ENCODE measurements at regions not wholly inside any gene's neighbourhood (a gene's known extent, or its start where the extent isn't known, plus 50 kb on each side); places are given as distances from the start of the nearest gene placed in this dataset.

- ChIA-PET CTCF (interaction anchor here (0.6 to 0.7 kb wide), 2 partner anchors 40 to 84 kb away, joined by 3 to 4 read pairs; no protein-coding TSS in a partner anchor), POLR2A (no interaction called here)
- no peak for DNase-seq (ENCODE audit: extremely low spot score)
- no peak for TF ChIP-seq TARDBP (IDR thresholded peaks at IDR 0.05)
- no peak for TF ChIP-seq SP1 (IDR thresholded peaks at IDR 0.05)
- TF ChIP-seq FOXK2 (IDR thresholded peaks at IDR 0.05) = no peak
- TF ChIP-seq LEF1 (IDR thresholded peaks at IDR 0.05; ENCODE audit: borderline replicate concordance) = no peak
- TF ChIP-seq SUZ12 (IDR thresholded peaks at IDR 0.05) = no peak
- TF ChIP-seq NFRKB (IDR thresholded peaks at IDR 0.05) = no peak
- TF ChIP-seq CTBP1 (IDR thresholded peaks at IDR 0.05; ENCODE audit: borderline replicate concordance) = no peak
- TF ChIP-seq FOXM1 (IDR thresholded peaks at IDR 0.05; ENCODE audit: borderline replicate concordance) = no peak
- TF ChIP-seq BHLHE40 (IDR thresholded peaks at IDR 0.05; ENCODE audit: borderline replicate concordance) = no peak
- no peak for TF ChIP-seq ELF4 (IDR thresholded peaks at IDR 0.05)
- TF ChIP-seq L3MBTL2 (conservative IDR thresholded peaks at IDR 0.05) = no peak
- no peak for TF ChIP-seq ZNF384 (IDR thresholded peaks at IDR 0.05)
- no peak for TF ChIP-seq ARNT (IDR thresholded peaks at IDR 0.05)
- TF ChIP-seq PKNOX1 (IDR thresholded peaks at IDR 0.05) = no peak
- no peak for TF ChIP-seq HDGF (IDR thresholded peaks at IDR 0.05; ENCODE audit: borderline replicate concordance)
- TF ChIP-seq FOXA1 (IDR thresholded peaks at IDR 0.05) = no peak
These were observed 298.8 kb downstream of the SLCO4C1 start for GRCh38 chr5:101997235-101997634.

- CTCF ChIA-PET = no interaction called here
- no peak for DNase-seq (ENCODE audit: extremely low spot score)
- POLR2A ChIA-PET = no interaction called here
These were observed 300.5 kb downstream of the SLCO4C1 start for GRCh38 chr5:101995585-101995984.

GRCh38 chr5:101991486-101991885 is 304.6 kb downstream of the SLCO4C1 start:
- no peak for DNase-seq (ENCODE audit: extremely low spot score)
- CTCF ChIA-PET = no interaction called here
- POLR2A ChIA-PET = no interaction called here
- TF ChIP-seq TARDBP (IDR thresholded peaks at IDR 0.05) = no peak
- no peak for TF ChIP-seq SUZ12 (IDR thresholded peaks at IDR 0.05)
- TF ChIP-seq LEF1 (IDR thresholded peaks at IDR 0.05; ENCODE audit: borderline replicate concordance) = no peak
- no peak for TF ChIP-seq ZNF384 (IDR thresholded peaks at IDR 0.05)

More at GRCh38 chr5:101995585-101995984, 300.5 kb downstream of the SLCO4C1 start:
- no peak for TF ChIP-seq LEF1 (IDR thresholded peaks at IDR 0.05; ENCODE audit: borderline replicate concordance)
- TF ChIP-seq ELF4 (IDR thresholded peaks at IDR 0.05) = no peak
- no peak for TF ChIP-seq TARDBP (IDR thresholded peaks at IDR 0.05)
- TF ChIP-seq FOXA1 (IDR thresholded peaks at IDR 0.05) = no peak
- TF ChIP-seq HDGF (IDR thresholded peaks at IDR 0.05; ENCODE audit: borderline replicate concordance) = no peak
- no peak for TF ChIP-seq FOXM1 (IDR thresholded peaks at IDR 0.05; ENCODE audit: borderline replicate concordance)
- no peak for TF ChIP-seq NFRKB (IDR thresholded peaks at IDR 0.05)
- no peak for TF ChIP-seq PKNOX1 (IDR thresholded peaks at IDR 0.05)
- no peak for TF ChIP-seq SP1 (IDR thresholded peaks at IDR 0.05)
- no peak for TF ChIP-seq FOXK2 (IDR thresholded peaks at IDR 0.05)
- no peak for TF ChIP-seq SUZ12 (IDR thresholded peaks at IDR 0.05)
- TF ChIP-seq CTBP1 (IDR thresholded peaks at IDR 0.05; ENCODE audit: borderline replicate concordance) = no peak
- TF ChIP-seq ZNF384 (IDR thresholded peaks at IDR 0.05) = no peak
- no peak for TF ChIP-seq BHLHE40 (IDR thresholded peaks at IDR 0.05; ENCODE audit: borderline replicate concordance)
- no peak for TF ChIP-seq L3MBTL2 (conservative IDR thresholded peaks at IDR 0.05)

- DNase-seq (ENCODE audit: extremely low spot score) = no peak
- CTCF ChIA-PET = no interaction called here
- POLR2A ChIA-PET = no interaction called here
- no peak for TF ChIP-seq FOXK2 (IDR thresholded peaks at IDR 0.05)
- TF ChIP-seq FOXA1 (IDR thresholded peaks at IDR 0.05) = no peak
- TF ChIP-seq ELF4 (IDR thresholded peaks at IDR 0.05) = no peak
- TF ChIP-seq SUZ12 (IDR thresholded peaks at IDR 0.05) = no peak
- no peak for TF ChIP-seq CTBP1 (IDR thresholded peaks at IDR 0.05; ENCODE audit: borderline replicate concordance)
- no peak for TF ChIP-seq PKNOX1 (IDR thresholded peaks at IDR 0.05)
- TF ChIP-seq NFRKB (IDR thresholded peaks at IDR 0.05) = no peak
- no peak for TF ChIP-seq SP1 (IDR thresholded peaks at IDR 0.05)
- no peak for TF ChIP-seq HDGF (IDR thresholded peaks at IDR 0.05; ENCODE audit: borderline replicate concordance)
- TF ChIP-seq ZNF384 (IDR thresholded peaks at IDR 0.05) = no peak
- no peak for TF ChIP-seq FOXM1 (IDR thresholded peaks at IDR 0.05; ENCODE audit: borderline replicate concordance)
- TF ChIP-seq TARDBP (IDR thresholded peaks at IDR 0.05) = no peak
- TF ChIP-seq LEF1 (IDR thresholded peaks at IDR 0.05; ENCODE audit: borderline replicate concordance) = no peak
- no peak for TF ChIP-seq ARNT (IDR thresholded peaks at IDR 0.05)
- TF ChIP-seq BHLHE40 (IDR thresholded peaks at IDR 0.05; ENCODE audit: borderline replicate concordance) = no peak
- TF ChIP-seq L3MBTL2 (conservative IDR thresholded peaks at IDR 0.05) = no peak
These were observed 306.4 kb downstream of the SLCO4C1 start for GRCh38 chr5:101989659-101990058.

GRCh38 chr5:101977729-101978345 is 318.2 kb downstream of the SLCO4C1 start:
- peak; percentile 37 for DNase-seq (ENCODE audit: extremely low spot score)
- ChIA-PET POLR2A (no interaction called here), CTCF (interaction anchor here (0.6 to 2.0 kb wide), 5 partner anchors 16 to 1250 kb away, joined by 3 to 14 read pairs (median 5); no protein-coding TSS in a partner anchor)
- TF ChIP-seq NFRKB (IDR thresholded peaks at IDR 0.05) (no peak), SUZ12 (IDR thresholded peaks at IDR 0.05) (no peak), ZNF384 (IDR thresholded peaks at IDR 0.05) (no peak), TARDBP (IDR thresholded peaks at IDR 0.05) (no peak), ARNT (IDR thresholded peaks at IDR 0.05) (no peak), CTBP1 (IDR thresholded peaks at IDR 0.05; ENCODE audit: borderline replicate concordance) (no peak)

- TF ChIP-seq FOXK2 (IDR thresholded peaks at IDR 0.05) (no peak), PKNOX1 (IDR thresholded peaks at IDR 0.05) (no peak), ZNF384 (IDR thresholded peaks at IDR 0.05) (no peak), CTBP1 (IDR thresholded peaks at IDR 0.05; ENCODE audit: borderline replicate concordance) (no peak), LEF1 (IDR thresholded peaks at IDR 0.05; ENCODE audit: borderline replicate concordance) (no peak), TARDBP (IDR thresholded peaks at IDR 0.05) (no peak)
- ChIA-PET POLR2A (no interaction called here), CTCF (interaction anchor here (1.3 kb wide), 1 partner anchor 17 kb away, joined by 5 read pairs; no protein-coding TSS in a partner anchor)
- no peak for DNase-seq (ENCODE audit: extremely low spot score)
These were observed 319.2 kb downstream of the SLCO4C1 start for GRCh38 chr5:101976933-101977332.

All from HEK293T (cell line).